KBM-7 (cell line): ENCODE measurements at regions not wholly inside any gene's neighbourhood (a gene's known extent, or its start where the extent isn't known, plus 50 kb on each side); places are given as distances from the start of the nearest gene placed in this dataset.

Experiments used
- DNase-seq: peaks from one replicate; pipeline ENCODE4 v3.0.0-alpha.2; 2015
- in situ Hi-C: fragments of 300-500 bp; cut with MboI; formaldehyde crosslinking; loops from 2 replicates; pipeline ENCODE4 v1.14.3; 2020; ENCODE audit warnings: low sequenced_read_pairs, low pct_unique_long_range_greater_than_20kb, mixed read lengths

- no peak for DNase-seq
- in situ Hi-C loops: no loop called here
Observed at GRCh38 chr2:16050261-16050907, 110.0 kb downstream of the MYCN start.

GRCh38 chr2:16049406-16049805, 109.1 kb downstream of the MYCN start:
- in situ Hi-C loops: no loop called here
- DNase-seq: no peak

- no peak for DNase-seq
- in situ Hi-C loops: no loop called here
Observed at GRCh38 chr2:16048466-16048865, 108.1 kb downstream of the MYCN start.

GRCh38 chr2:16047701-16048100, 107.4 kb downstream of the MYCN start:
- in situ Hi-C loops: no loop called here
- no peak for DNase-seq

GRCh38 chr2:16046649-16047048, 106.3 kb downstream of the MYCN start:
- in situ Hi-C loops: no loop called here
- DNase-seq: no peak

GRCh38 chr2:16045653-16046352, 105.5 kb downstream of the MYCN start:
- DNase-seq: no peak
- in situ Hi-C loops: no loop called here

GRCh38 chr2:16044946-16045456, 104.7 kb downstream of the MYCN start:
- in situ Hi-C loops: no loop called here

GRCh38 chr2:16043627-16044026, 103.3 kb downstream of the MYCN start:
- in situ Hi-C loops: no loop called here

More at GRCh38 chr2:16044946-16045456, 104.7 kb downstream of the MYCN start:
- DNase-seq: no peak

GRCh38 chr2:16043192-16043591, 102.8 kb downstream of the MYCN start:
- in situ Hi-C loops: no loop called here
- DNase-seq: no peak

More at GRCh38 chr2:16043627-16044026, 103.3 kb downstream of the MYCN start:
- no peak for DNase-seq

- in situ Hi-C loops: no loop called here
- no peak for DNase-seq
Observed at GRCh38 chr2:16042201-16042700, 101.9 kb downstream of the MYCN start.

- in situ Hi-C loops: no loop called here
- no peak for DNase-seq
Observed at GRCh38 chr2:16040271-16041010, 100.1 kb downstream of the MYCN start.

- in situ Hi-C loops: no loop called here
- no peak for DNase-seq
Observed at GRCh38 chr2:16039823-16040222, 99.5 kb downstream of the MYCN start.

- in situ Hi-C loops: no loop called here
- no peak for DNase-seq
Observed at GRCh38 chr2:16039055-16039454, 98.7 kb downstream of the MYCN start.

GRCh38 chr2:16038621-16039020, 98.3 kb downstream of the MYCN start:
- in situ Hi-C loops: no loop called here
- DNase-seq: no peak

- in situ Hi-C loops: no loop called here
- DNase-seq: no peak
Observed at GRCh38 chr2:16037808-16038457, 97.6 kb downstream of the MYCN start.

- DNase-seq: no peak
- in situ Hi-C loops: no loop called here
Observed at GRCh38 chr2:16036951-16037350, 96.6 kb downstream of the MYCN start.

- DNase-seq: no peak
- in situ Hi-C loops: no loop called here
Observed at GRCh38 chr2:16035747-16036745, 95.7 kb downstream of the MYCN start.
